Astrocyte (in vitro differentiated cells and primary cell): ENCODE measurements at regions not wholly inside any gene's neighbourhood (a gene's known extent, or its start where the extent isn't known, plus 50 kb on each side); places are given as distances from the start of the nearest gene placed in this dataset.

ENCODE experiments used
- EZH2 ChIP-seq: IDR thresholded peaks from 2 replicates; pipeline ENCODE4 v1.6.1; 2012; ENCODE audit warnings: mild to moderate bottlenecking, low read length, inconsistent platforms; ENCODE audit not compliant: insufficient read depth
- TF ChIP-seq, protein P1 (sequence below): IDR thresholded peaks from 2 replicates; pipeline ENCODE4 v1.5.1; 2011; ENCODE audit warnings: low read depth, mild to moderate bottlenecking, inconsistent platforms, low read length, moderate library complexity; ENCODE audit not compliant: insufficient read depth

DNA sequence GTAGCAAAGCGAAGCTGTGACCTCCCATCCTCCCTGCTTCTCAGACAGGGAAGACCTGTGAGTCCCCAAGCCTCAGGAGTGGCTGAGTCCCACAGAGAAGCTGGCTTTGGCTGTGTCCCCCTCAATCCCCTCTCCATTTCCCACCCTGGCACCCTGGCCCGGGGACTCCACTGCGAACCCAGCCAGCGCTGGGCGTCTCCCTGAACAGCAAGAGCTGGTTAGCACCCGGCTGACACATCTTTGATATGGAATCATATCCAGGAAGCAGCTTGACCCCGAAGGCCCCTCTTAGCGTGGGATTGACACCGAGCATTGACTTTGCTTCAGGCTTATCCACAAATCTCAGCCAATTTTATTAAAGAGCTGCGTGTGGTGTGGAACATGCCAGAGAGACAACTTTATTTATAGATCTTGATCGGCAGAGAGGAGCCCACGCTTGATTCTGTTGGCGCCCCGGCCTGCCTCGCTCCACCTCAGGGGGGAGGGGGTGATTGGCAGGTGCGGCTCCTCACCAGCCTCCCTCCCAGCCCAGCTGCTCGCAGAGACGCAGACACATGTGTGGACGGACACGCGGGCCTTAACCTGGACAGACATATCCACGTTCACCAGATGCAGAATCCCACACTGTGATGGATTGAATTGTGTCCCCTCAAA, 120.7 kb upstream of the MVB12B start:
- TF ChIP-seq EZH2, result no peak
- TF ChIP-seq, protein P1, sequence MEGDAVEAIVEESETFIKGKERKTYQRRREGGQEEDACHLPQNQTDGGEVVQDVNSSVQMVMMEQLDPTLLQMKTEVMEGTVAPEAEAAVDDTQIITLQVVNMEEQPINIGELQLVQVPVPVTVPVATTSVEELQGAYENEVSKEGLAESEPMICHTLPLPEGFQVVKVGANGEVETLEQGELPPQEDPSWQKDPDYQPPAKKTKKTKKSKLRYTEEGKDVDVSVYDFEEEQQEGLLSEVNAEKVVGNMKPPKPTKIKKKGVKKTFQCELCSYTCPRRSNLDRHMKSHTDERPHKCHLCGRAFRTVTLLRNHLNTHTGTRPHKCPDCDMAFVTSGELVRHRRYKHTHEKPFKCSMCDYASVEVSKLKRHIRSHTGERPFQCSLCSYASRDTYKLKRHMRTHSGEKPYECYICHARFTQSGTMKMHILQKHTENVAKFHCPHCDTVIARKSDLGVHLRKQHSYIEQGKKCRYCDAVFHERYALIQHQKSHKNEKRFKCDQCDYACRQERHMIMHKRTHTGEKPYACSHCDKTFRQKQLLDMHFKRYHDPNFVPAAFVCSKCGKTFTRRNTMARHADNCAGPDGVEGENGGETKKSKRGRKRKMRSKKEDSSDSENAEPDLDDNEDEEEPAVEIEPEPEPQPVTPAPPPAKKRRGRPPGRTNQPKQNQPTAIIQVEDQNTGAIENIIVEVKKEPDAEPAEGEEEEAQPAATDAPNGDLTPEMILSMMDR, result no peak
